Panc1 (cell line): ENCODE measurements at regions not wholly inside any gene's neighbourhood (a gene's known extent, or its start where the extent isn't known, plus 50 kb on each side); places are given as distances from the start of the nearest gene placed in this dataset.

Source experiments
- ATAC-seq: fragments of 200-7000 bp; cut with Tn5 transposase; 2 replicates; pipeline ENCODE4 v1.9.1; 2020; ENCODE audit warnings: mild to moderate bottlenecking, moderate library complexity
- BruUV-seq: library from RNA; stranded (reverse); fragments of 400-500 nt; replicated peaks from 2 replicates; lab custom pipeline; 2021; lab: Mats Ljungman, UMichigan
- CTCF ChIA-PET: fragments of 300-600 bp; sonication (Branson Sonifier 250); formaldehyde crosslinking; loops from one replicate; lab custom pipeline; 2022; ENCODE audit warnings: antibody characterized with exemption; lab: Charles Lee
- POLR2A ChIA-PET: fragments of 300-600 bp; sonication (Branson Sonifier 250); formaldehyde crosslinking; loops from one replicate; lab custom pipeline; 2022; ENCODE audit warnings: antibody characterized with exemption; lab: Charles Lee
- DNase-seq: peaks from one replicate; pipeline ENCODE4 v3.0.0-alpha.2; 2010; ENCODE audit warnings: low read depth, low spot score
- H3K27ac ChIP-seq: 2 replicates; pipeline ENCODE4 v1.5.1; 2011; ENCODE audit warnings: mild to moderate bottlenecking, low read length, inconsistent platforms
- H3K27me3 ChIP-seq: fragments of 200-500 bp; sonication (Bioruptor generic); 2 replicates; pipeline ENCODE4 v1.6.0; 2014; ENCODE audit warnings: low read length, inconsistent platforms; ENCODE audit not compliant: control insufficient read depth, insufficient read depth
- H3K36me3 ChIP-seq: fragments of 200-500 bp; sonication (Bioruptor generic); 2 replicates; pipeline ENCODE4 v1.5.1; 2014; ENCODE audit warnings: inconsistent platforms, mild to moderate bottlenecking, low read length, moderate library complexity; ENCODE audit not compliant: control insufficient read depth, insufficient read depth
- H3K4me1 ChIP-seq: 2 replicates; pipeline ENCODE4 v1.5.1; 2011; ENCODE audit warnings: inconsistent platforms, mild to moderate bottlenecking, low read length, moderate library complexity; ENCODE audit not compliant: control insufficient read depth, insufficient read depth
- H3K4me3 ChIP-seq, 2 experiments: 2 replicates each; pipeline ENCODE4 v1.5.1; 2011 to 2012; ENCODE audit warnings: low read depth in 2 of 2, low read length in 2 of 2, mild to moderate bottlenecking in 2 of 2, inconsistent platforms in 1 of 2, moderate library complexity in 1 of 2
- H3K9me3 ChIP-seq: fragments of 200-500 bp; sonication (Bioruptor generic); 2 replicates; pipeline ENCODE4 v1.5.1; 2014; ENCODE audit warnings: low read depth, mild to moderate bottlenecking, inconsistent platforms, low read length, moderate library complexity; ENCODE audit not compliant: control insufficient read depth, insufficient read depth
- POLR2AphosphoS5 ChIP-seq: IDR thresholded peaks from 2 replicates; pipeline ENCODE4 v1.6.1; 2012; ENCODE audit warnings: mild to moderate bottlenecking, low read depth, low read length, moderate library complexity
- SIN3A ChIP-seq: IDR thresholded peaks from 2 replicates; pipeline ENCODE4 v1.6.1; 2012; ENCODE audit warnings: low read depth, mild to moderate bottlenecking, low read length, moderate library complexity, borderline replicate concordance; ENCODE audit not compliant: insufficient read depth
- TCF7L2 ChIP-seq: IDR thresholded peaks from 2 replicates; pipeline ENCODE4 v1.6.1; 2011; ENCODE audit warnings: mild to moderate bottlenecking, low read depth, low read length, inconsistent platforms
- in situ Hi-C: cut with HindIII; loops from 2 replicates; pipeline ENCODE4 v1.10.0; 2016; ENCODE audit warnings: low sequenced_read_pairs, low pct_unique_long_range_greater_than_20kb
- intact Hi-C: fragments of 100-400 bp; cut with micrococcal nuclease; formaldehyde crosslinking; loops from one replicate; pipeline ENCODE4 v1.10.0; 2022; ENCODE audit not compliant: unreplicated experiment
- TF ChIP-seq, protein P1 (sequence below): fragments of 450-650 bp; IDR thresholded peaks from 2 replicates; pipeline ENCODE4 v1.5.1; 2017; ENCODE audit warnings: mild to moderate bottlenecking
- TF ChIP-seq, protein P2 (sequence below), 2 experiments: IDR thresholded peaks; 2 replicates each; pipeline ENCODE4 v1.6.1; 2011 to 2012; ENCODE audit warnings: low read depth in 2 of 2, control low read depth in 1 of 2, low read length in 1 of 2, mild to moderate bottlenecking in 1 of 2, moderate library complexity in 1 of 2; ENCODE audit not compliant: insufficient read depth in 1 of 2

DNA sequence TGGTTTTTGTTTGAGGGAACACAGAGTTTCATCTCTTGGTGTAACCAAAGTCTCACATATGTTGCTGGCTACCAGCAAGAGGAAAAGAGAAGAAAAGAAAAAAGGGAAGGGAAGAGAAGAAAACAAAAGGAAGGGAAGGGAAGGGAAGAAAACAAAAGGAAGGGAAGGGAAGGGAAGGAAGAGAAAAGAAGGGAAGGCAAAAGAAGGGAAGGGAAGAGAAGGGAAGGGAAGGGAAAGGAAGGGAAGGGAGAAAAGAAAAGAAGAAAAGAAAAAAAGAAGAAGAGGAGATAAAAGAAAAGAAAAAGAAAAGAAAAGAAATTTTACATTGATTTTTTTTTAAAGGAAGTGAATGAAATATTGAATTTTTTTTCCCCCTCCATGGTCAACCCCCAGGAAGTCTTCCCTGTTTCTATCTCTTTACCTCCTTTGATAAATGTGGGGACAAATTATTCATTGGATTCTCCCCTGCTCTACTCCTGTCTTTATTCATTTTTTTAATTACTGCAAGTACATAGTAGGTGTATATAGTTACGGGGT lies 228.0 kb downstream of the SHOX start:
- no peak for DNase-seq
- in situ Hi-C loops (no loop called here), intact Hi-C loops (no loop called here)
- Histone ChIP-seq H3K36me3 (no peaks in the 10 kb centered on the region), H3K9me3 (no peaks in the 10 kb centered on the region), H3K27me3 (no peaks in the 10 kb centered on the region), H3K27ac (no peak overlapping the region), H3K4me3 (no peak overlapping the region), H3K4me1 (no peaks in the 10 kb centered on the region)
- TF ChIP-seq, protein P1, sequence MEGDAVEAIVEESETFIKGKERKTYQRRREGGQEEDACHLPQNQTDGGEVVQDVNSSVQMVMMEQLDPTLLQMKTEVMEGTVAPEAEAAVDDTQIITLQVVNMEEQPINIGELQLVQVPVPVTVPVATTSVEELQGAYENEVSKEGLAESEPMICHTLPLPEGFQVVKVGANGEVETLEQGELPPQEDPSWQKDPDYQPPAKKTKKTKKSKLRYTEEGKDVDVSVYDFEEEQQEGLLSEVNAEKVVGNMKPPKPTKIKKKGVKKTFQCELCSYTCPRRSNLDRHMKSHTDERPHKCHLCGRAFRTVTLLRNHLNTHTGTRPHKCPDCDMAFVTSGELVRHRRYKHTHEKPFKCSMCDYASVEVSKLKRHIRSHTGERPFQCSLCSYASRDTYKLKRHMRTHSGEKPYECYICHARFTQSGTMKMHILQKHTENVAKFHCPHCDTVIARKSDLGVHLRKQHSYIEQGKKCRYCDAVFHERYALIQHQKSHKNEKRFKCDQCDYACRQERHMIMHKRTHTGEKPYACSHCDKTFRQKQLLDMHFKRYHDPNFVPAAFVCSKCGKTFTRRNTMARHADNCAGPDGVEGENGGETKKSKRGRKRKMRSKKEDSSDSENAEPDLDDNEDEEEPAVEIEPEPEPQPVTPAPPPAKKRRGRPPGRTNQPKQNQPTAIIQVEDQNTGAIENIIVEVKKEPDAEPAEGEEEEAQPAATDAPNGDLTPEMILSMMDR: no peak
- TF ChIP-seq POLR2AphosphoS5 (no peak), TCF7L2 (no peak), SIN3A (no peak)
- TF ChIP-seq, protein P2, sequence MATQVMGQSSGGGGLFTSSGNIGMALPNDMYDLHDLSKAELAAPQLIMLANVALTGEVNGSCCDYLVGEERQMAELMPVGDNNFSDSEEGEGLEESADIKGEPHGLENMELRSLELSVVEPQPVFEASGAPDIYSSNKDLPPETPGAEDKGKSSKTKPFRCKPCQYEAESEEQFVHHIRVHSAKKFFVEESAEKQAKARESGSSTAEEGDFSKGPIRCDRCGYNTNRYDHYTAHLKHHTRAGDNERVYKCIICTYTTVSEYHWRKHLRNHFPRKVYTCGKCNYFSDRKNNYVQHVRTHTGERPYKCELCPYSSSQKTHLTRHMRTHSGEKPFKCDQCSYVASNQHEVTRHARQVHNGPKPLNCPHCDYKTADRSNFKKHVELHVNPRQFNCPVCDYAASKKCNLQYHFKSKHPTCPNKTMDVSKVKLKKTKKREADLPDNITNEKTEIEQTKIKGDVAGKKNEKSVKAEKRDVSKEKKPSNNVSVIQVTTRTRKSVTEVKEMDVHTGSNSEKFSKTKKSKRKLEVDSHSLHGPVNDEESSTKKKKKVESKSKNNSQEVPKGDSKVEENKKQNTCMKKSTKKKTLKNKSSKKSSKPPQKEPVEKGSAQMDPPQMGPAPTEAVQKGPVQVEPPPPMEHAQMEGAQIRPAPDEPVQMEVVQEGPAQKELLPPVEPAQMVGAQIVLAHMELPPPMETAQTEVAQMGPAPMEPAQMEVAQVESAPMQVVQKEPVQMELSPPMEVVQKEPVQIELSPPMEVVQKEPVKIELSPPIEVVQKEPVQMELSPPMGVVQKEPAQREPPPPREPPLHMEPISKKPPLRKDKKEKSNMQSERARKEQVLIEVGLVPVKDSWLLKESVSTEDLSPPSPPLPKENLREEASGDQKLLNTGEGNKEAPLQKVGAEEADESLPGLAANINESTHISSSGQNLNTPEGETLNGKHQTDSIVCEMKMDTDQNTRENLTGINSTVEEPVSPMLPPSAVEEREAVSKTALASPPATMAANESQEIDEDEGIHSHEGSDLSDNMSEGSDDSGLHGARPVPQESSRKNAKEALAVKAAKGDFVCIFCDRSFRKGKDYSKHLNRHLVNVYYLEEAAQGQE (IDR thresholded peaks at IDR 0.05; ENCODE audit: insufficient read depth in 1 of 2, low read depth in 2 of 2, low read length in 1 of 2): no peak
- no TSS peak for BruUV-seq
- ChIA-PET CTCF (no interaction called here), POLR2A (no interaction called here)
- no peak for ATAC-seq

DNA sequence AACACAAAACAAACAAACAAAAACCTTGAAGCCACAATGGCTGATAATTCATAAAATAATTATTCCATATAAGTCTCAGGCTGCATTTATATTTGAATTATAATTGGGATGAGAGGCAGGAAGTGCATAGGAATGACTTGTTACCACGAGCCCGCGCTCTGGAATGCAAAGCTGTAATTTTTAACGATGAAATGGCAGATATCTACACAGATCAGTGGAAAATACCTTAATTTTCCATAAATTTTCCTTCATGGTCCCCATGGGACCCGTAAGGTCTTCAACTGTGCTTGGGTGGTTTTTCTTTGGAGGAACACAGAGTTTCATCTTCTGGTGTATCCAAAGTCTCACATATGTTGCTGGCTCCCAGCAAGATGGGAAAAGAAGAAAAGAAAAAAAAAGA lies 226.8 kb downstream of the SHOX start:
- Histone ChIP-seq H3K36me3 (no peaks in the 10 kb centered on the region), H3K4me1 (no peaks in the 10 kb centered on the region), H3K27me3 (no peaks in the 10 kb centered on the region), H3K4me3 (no peak overlapping the region), H3K9me3 (no peaks in the 10 kb centered on the region), H3K27ac (no peak overlapping the region)
- POLR2A ChIA-PET: no interaction called here
- no peak for ATAC-seq
- intact Hi-C loops (no loop called here), in situ Hi-C loops (no loop called here)
- DNase-seq: no peak
- CTCF ChIA-PET: no interaction called here
- TF ChIP-seq SIN3A: no peak
- TF ChIP-seq POLR2AphosphoS5: no peak
- TF ChIP-seq, protein P2 (IDR thresholded peaks at IDR 0.05; ENCODE audit: insufficient read depth in 1 of 2, low read depth in 2 of 2, low read length in 1 of 2): no peak
- TF ChIP-seq TCF7L2: no peak
- TF ChIP-seq, protein P1: no peak
- no TSS peak for BruUV-seq
